ENCODE measurements at regions not wholly inside any gene's neighbourhood (a gene's known extent, or its start where the extent isn't known, plus 50 kb on each side); places are given as distances from the start of the nearest gene placed in this dataset.

DNA sequence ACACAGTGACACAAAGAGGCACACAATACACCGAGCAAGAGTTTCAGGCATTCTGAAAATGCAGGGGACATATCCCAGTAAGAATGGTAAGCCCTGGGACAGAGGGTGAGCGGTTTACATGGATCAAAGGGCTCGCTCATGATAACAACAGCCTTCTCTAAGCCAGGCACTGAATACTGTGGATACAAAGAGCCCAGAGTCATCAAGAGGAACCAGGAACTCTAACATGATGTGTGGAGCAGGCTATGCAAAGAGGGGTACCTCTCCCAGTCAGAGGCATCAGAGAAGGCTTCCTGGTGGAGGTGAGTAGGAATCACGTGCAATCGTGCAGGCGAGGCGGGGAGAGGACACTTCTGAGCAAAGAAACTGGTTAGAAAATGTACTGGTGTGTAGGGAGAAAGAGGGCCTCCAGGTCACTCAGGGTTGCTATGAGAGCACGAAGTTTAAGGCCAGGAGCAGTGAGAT, 76.9 kb upstream of the EEA1 start:
- no peak for DNase-seq (ENCODE audit: low spot score)
- H3K27ac ChIP-seq (ENCODE audit: low read depth, low read length, poor library complexity, severe bottlenecking): no peak overlapping the region
- no peaks in the 10 kb centered on the region for H3K36me3 ChIP-seq (ENCODE audit: insufficient read depth, low read length, poor library complexity, severe bottlenecking)
- H3K27me3 ChIP-seq (replicated peaks; ENCODE audit: insufficient read depth, low read depth, low read length, poor library complexity): no peaks in the 10 kb centered on the region
- H3K4me3 ChIP-seq (ENCODE audit: low read depth, low read length, poor library complexity, severe bottlenecking): no peak overlapping the region
- BruUV-seq (replicated peaks): no TSS peak
- peaks cover 13% of the 10 kb centered on the region for H3K4me1 ChIP-seq (ENCODE audit: insufficient read depth, low read length, poor library complexity, severe bottlenecking)
- no peaks in the 10 kb centered on the region for H3K9me3 ChIP-seq (ENCODE audit: low read depth, low read length, poor library complexity, severe bottlenecking)
- POLR2A ChIA-PET (ENCODE audit: low non-redundant PET): interaction anchor here (0.7 kb wide), 1 partner anchor 71 kb away, joined by 3 read pairs; no protein-coding TSS in a partner anchor
- TF ChIP-seq, protein P1, sequence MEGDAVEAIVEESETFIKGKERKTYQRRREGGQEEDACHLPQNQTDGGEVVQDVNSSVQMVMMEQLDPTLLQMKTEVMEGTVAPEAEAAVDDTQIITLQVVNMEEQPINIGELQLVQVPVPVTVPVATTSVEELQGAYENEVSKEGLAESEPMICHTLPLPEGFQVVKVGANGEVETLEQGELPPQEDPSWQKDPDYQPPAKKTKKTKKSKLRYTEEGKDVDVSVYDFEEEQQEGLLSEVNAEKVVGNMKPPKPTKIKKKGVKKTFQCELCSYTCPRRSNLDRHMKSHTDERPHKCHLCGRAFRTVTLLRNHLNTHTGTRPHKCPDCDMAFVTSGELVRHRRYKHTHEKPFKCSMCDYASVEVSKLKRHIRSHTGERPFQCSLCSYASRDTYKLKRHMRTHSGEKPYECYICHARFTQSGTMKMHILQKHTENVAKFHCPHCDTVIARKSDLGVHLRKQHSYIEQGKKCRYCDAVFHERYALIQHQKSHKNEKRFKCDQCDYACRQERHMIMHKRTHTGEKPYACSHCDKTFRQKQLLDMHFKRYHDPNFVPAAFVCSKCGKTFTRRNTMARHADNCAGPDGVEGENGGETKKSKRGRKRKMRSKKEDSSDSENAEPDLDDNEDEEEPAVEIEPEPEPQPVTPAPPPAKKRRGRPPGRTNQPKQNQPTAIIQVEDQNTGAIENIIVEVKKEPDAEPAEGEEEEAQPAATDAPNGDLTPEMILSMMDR (conservative IDR thresholded peaks at IDR 0.05; ENCODE audit: low read depth, low read length): no peak
- TF ChIP-seq EZH2 (IDR thresholded peaks at IDR 0.05; ENCODE audit: borderline replicate concordance, low read depth, low read length, poor library complexity, severe bottlenecking): no peak
- intact Hi-C loops (cut with micrococcal nuclease; ENCODE audit: unreplicated experiment): no loop called here
- CTCF ChIA-PET: no interaction called here

- no TSS peak for BruUV-seq (replicated peaks)
- Histone ChIP-seq H3K9me3 (ENCODE audit: low read depth, low read length, poor library complexity, severe bottlenecking) (no peaks in the 10 kb centered on the region), H3K27me3 (replicated peaks; ENCODE audit: insufficient read depth, low read depth, low read length, poor library complexity) (no peaks in the 10 kb centered on the region), H3K4me1 (ENCODE audit: insufficient read depth, low read length, poor library complexity, severe bottlenecking) (peaks cover 13% of the 10 kb centered on the region), H3K36me3 (ENCODE audit: insufficient read depth, low read length, poor library complexity, severe bottlenecking) (no peaks in the 10 kb centered on the region), H3K4me3 (ENCODE audit: low read depth, low read length, poor library complexity, severe bottlenecking) (no peak overlapping the region), H3K27ac (ENCODE audit: low read depth, low read length, poor library complexity, severe bottlenecking) (no peak overlapping the region)
- TF ChIP-seq, protein P1 (conservative IDR thresholded peaks at IDR 0.05; ENCODE audit: low read depth, low read length): no peak
- TF ChIP-seq EZH2 (IDR thresholded peaks at IDR 0.05; ENCODE audit: borderline replicate concordance, low read depth, low read length, poor library complexity, severe bottlenecking): no peak
- POLR2A ChIA-PET (ENCODE audit: low non-redundant PET): interaction anchor here (0.7 kb wide), 1 partner anchor 71 kb away, joined by 3 read pairs; no protein-coding TSS in a partner anchor
- CTCF ChIA-PET: no interaction called here
- intact Hi-C loops (cut with micrococcal nuclease; ENCODE audit: unreplicated experiment): no loop called here
- peak; percentile 83 for DNase-seq (ENCODE audit: low spot score)
Observed at GRCh38 chr12:93006471-93007208, 77.5 kb upstream of the EEA1 start.

- Histone ChIP-seq H3K36me3 (ENCODE audit: insufficient read depth, low read length, poor library complexity, severe bottlenecking) (no peaks in the 10 kb centered on the region), H3K4me3 (ENCODE audit: low read depth, low read length, poor library complexity, severe bottlenecking) (no peak overlapping the region), H3K9me3 (ENCODE audit: low read depth, low read length, poor library complexity, severe bottlenecking) (no peaks in the 10 kb centered on the region), H3K27me3 (replicated peaks; ENCODE audit: insufficient read depth, low read depth, low read length, poor library complexity) (no peaks in the 10 kb centered on the region), H3K27ac (ENCODE audit: low read depth, low read length, poor library complexity, severe bottlenecking) (no peak overlapping the region), H3K4me1 (ENCODE audit: insufficient read depth, low read length, poor library complexity, severe bottlenecking) (peaks cover 13% of the 10 kb centered on the region)
- TF ChIP-seq EZH2 (IDR thresholded peaks at IDR 0.05; ENCODE audit: borderline replicate concordance, low read depth, low read length, poor library complexity, severe bottlenecking): no peak
- TF ChIP-seq, protein P1 (conservative IDR thresholded peaks at IDR 0.05; ENCODE audit: low read depth, low read length): no peak
- intact Hi-C loops (cut with micrococcal nuclease; ENCODE audit: unreplicated experiment): no loop called here
- ChIA-PET CTCF (interaction anchor here (1.0 kb wide), 1 partner anchor 1093 kb away, joined by 3 read pairs; no protein-coding TSS in a partner anchor), POLR2A (ENCODE audit: low non-redundant PET) (no interaction called here)
- DNase-seq (ENCODE audit: low spot score): no peak
- BruUV-seq (replicated peaks): no TSS peak
Observed at GRCh38 chr12:93007544-93007943, 78.4 kb upstream of the EEA1 start.
